ENCODE measurements at regions not wholly inside any gene's neighbourhood (a gene's known extent, or its start where the extent isn't known, plus 50 kb on each side); places are given as distances from the start of the nearest gene placed in this dataset.
"Not testable (repeated sequence)": the region's sequence is repeated elsewhere in the genome, so short reads cannot be mapped to it uniquely, and the experiment has no call there.

- H3K27me3 ChIP-seq (ENCODE audit: control insufficient read depth in 2 of 2, insufficient read depth in 2 of 2, low read length in 2 of 2); H3K27ac ChIP-seq (ENCODE audit: low read depth in 2 of 2, low read length in 2 of 2); H3K9ac ChIP-seq (ENCODE audit: low read depth in 1 of 2, low read length in 2 of 2); H3K36me3 ChIP-seq (ENCODE audit: control insufficient read depth in 2 of 2, insufficient read depth in 2 of 2, low read length in 2 of 2); H3K4me3 ChIP-seq (ENCODE audit: low read length in 2 of 2); H3K9me3 ChIP-seq (ENCODE audit: control insufficient read depth in 2 of 2, low read length in 2 of 2); H3K4me1 ChIP-seq (ENCODE audit: control insufficient read depth in 2 of 2, insufficient read depth in 2 of 2, low read length in 2 of 2): not testable (repeated sequence)
Observed at GRCh38 chr1:81504820-81505219, 295.9 kb upstream of the ADGRL2 start.

GRCh38 chr1:81502705-81503104, 298.0 kb upstream of the ADGRL2 start:
- H3K27me3 ChIP-seq (ENCODE audit: control insufficient read depth in 2 of 2, insufficient read depth in 2 of 2, low read length in 2 of 2); H3K4me1 ChIP-seq (ENCODE audit: control insufficient read depth in 2 of 2, insufficient read depth in 2 of 2, low read length in 2 of 2); H3K27ac ChIP-seq (ENCODE audit: low read depth in 2 of 2, low read length in 2 of 2); H3K4me3 ChIP-seq (ENCODE audit: low read length in 2 of 2); H3K9ac ChIP-seq (ENCODE audit: low read depth in 1 of 2, low read length in 2 of 2); H3K36me3 ChIP-seq (ENCODE audit: control insufficient read depth in 2 of 2, insufficient read depth in 2 of 2, low read length in 2 of 2); H3K9me3 ChIP-seq (ENCODE audit: control insufficient read depth in 2 of 2, low read length in 2 of 2): not testable (repeated sequence)

- not testable (repeated sequence) for H3K9ac ChIP-seq (ENCODE audit: low read depth in 1 of 2, low read length in 2 of 2); H3K36me3 ChIP-seq (ENCODE audit: control insufficient read depth in 2 of 2, insufficient read depth in 2 of 2, low read length in 2 of 2); H3K27ac ChIP-seq (ENCODE audit: low read depth in 2 of 2, low read length in 2 of 2); H3K4me3 ChIP-seq (ENCODE audit: low read length in 2 of 2); H3K9me3 ChIP-seq (ENCODE audit: control insufficient read depth in 2 of 2, low read length in 2 of 2); H3K27me3 ChIP-seq (ENCODE audit: control insufficient read depth in 2 of 2, insufficient read depth in 2 of 2, low read length in 2 of 2); H3K4me1 ChIP-seq (ENCODE audit: control insufficient read depth in 2 of 2, insufficient read depth in 2 of 2, low read length in 2 of 2)
Observed at GRCh38 chr1:81501485-81501884, 299.2 kb upstream of the ADGRL2 start.

GRCh38 chr1:81499487-81499886, 301.2 kb upstream of the ADGRL2 start:
- Histone ChIP-seq H3K4me1 (ENCODE audit: control insufficient read depth in 2 of 2, insufficient read depth in 2 of 2, low read length in 2 of 2) (no peaks in the 10 kb centered on the region), H3K9me3 (ENCODE audit: control insufficient read depth in 2 of 2, low read length in 2 of 2) (no peaks in the 10 kb centered on the region), H3K36me3 (ENCODE audit: control insufficient read depth in 2 of 2, insufficient read depth in 2 of 2, low read length in 2 of 2) (no peaks in the 10 kb centered on the region), H3K27me3 (ENCODE audit: control insufficient read depth in 2 of 2, insufficient read depth in 2 of 2, low read length in 2 of 2) (no peaks in the 10 kb centered on the region), H3K27ac (ENCODE audit: low read depth in 2 of 2, low read length in 2 of 2) (no peak overlapping the region), H3K9ac (ENCODE audit: low read depth in 1 of 2, low read length in 2 of 2) (no peak overlapping the region), H3K4me3 (ENCODE audit: low read length in 2 of 2) (no peak overlapping the region)

- Histone ChIP-seq H3K9ac (ENCODE audit: low read depth in 1 of 2, low read length in 2 of 2) (no peak overlapping the region), H3K27ac (ENCODE audit: low read depth in 2 of 2, low read length in 2 of 2) (no peak overlapping the region), H3K4me3 (ENCODE audit: low read length in 2 of 2) (no peak overlapping the region), H3K27me3 (ENCODE audit: control insufficient read depth in 2 of 2, insufficient read depth in 2 of 2, low read length in 2 of 2) (no peaks in the 10 kb centered on the region), H3K4me1 (ENCODE audit: control insufficient read depth in 2 of 2, insufficient read depth in 2 of 2, low read length in 2 of 2) (no peaks in the 10 kb centered on the region), H3K9me3 (ENCODE audit: control insufficient read depth in 2 of 2, low read length in 2 of 2) (no peaks in the 10 kb centered on the region), H3K36me3 (ENCODE audit: control insufficient read depth in 2 of 2, insufficient read depth in 2 of 2, low read length in 2 of 2) (no peaks in the 10 kb centered on the region)
Observed at GRCh38 chr1:81498471-81499462, 302.0 kb upstream of the ADGRL2 start.

- no peak overlapping the region for H3K27ac ChIP-seq (ENCODE audit: low read depth in 2 of 2, low read length in 2 of 2)
- no peaks in the 10 kb centered on the region for H3K27me3 ChIP-seq (ENCODE audit: control insufficient read depth in 2 of 2, insufficient read depth in 2 of 2, low read length in 2 of 2)
- H3K9ac ChIP-seq (ENCODE audit: low read depth in 1 of 2, low read length in 2 of 2) = no peak overlapping the region
- no peaks in the 10 kb centered on the region for H3K36me3 ChIP-seq (ENCODE audit: control insufficient read depth in 2 of 2, insufficient read depth in 2 of 2, low read length in 2 of 2)
- no peaks in the 10 kb centered on the region for H3K9me3 ChIP-seq (ENCODE audit: control insufficient read depth in 2 of 2, low read length in 2 of 2)
- no peaks in the 10 kb centered on the region for H3K4me1 ChIP-seq (ENCODE audit: control insufficient read depth in 2 of 2, insufficient read depth in 2 of 2, low read length in 2 of 2)
- no peak overlapping the region for H3K4me3 ChIP-seq (ENCODE audit: low read length in 2 of 2)
Observed at GRCh38 chr1:81496349-81496748, 304.4 kb upstream of the ADGRL2 start.

GRCh38 chr1:81493102-81493869, 307.4 kb upstream of the ADGRL2 start:
- no peak overlapping the region for H3K27ac ChIP-seq (ENCODE audit: low read depth in 2 of 2, low read length in 2 of 2)
- no peaks in the 10 kb centered on the region for H3K9me3 ChIP-seq (ENCODE audit: control insufficient read depth in 2 of 2, low read length in 2 of 2)
- no peak overlapping the region for H3K9ac ChIP-seq (ENCODE audit: low read depth in 1 of 2, low read length in 2 of 2)
- H3K4me1 ChIP-seq (ENCODE audit: control insufficient read depth in 2 of 2, insufficient read depth in 2 of 2, low read length in 2 of 2) = no peaks in the 10 kb centered on the region
- H3K4me3 ChIP-seq (ENCODE audit: low read length in 2 of 2) = no peak overlapping the region
- no peaks in the 10 kb centered on the region for H3K27me3 ChIP-seq (ENCODE audit: control insufficient read depth in 2 of 2, insufficient read depth in 2 of 2, low read length in 2 of 2)
- H3K36me3 ChIP-seq (ENCODE audit: control insufficient read depth in 2 of 2, insufficient read depth in 2 of 2, low read length in 2 of 2) = no peaks in the 10 kb centered on the region

GRCh38 chr1:81492628-81493027, 308.1 kb upstream of the ADGRL2 start:
- no peaks in the 10 kb centered on the region for H3K4me1 ChIP-seq (ENCODE audit: control insufficient read depth in 2 of 2, insufficient read depth in 2 of 2, low read length in 2 of 2)
- no peak overlapping the region for H3K4me3 ChIP-seq (ENCODE audit: low read length in 2 of 2)
- H3K27me3 ChIP-seq (ENCODE audit: control insufficient read depth in 2 of 2, insufficient read depth in 2 of 2, low read length in 2 of 2) = no peaks in the 10 kb centered on the region
- H3K9ac ChIP-seq (ENCODE audit: low read depth in 1 of 2, low read length in 2 of 2) = no peak overlapping the region
- H3K9me3 ChIP-seq (ENCODE audit: control insufficient read depth in 2 of 2, low read length in 2 of 2) = no peaks in the 10 kb centered on the region
- no peak overlapping the region for H3K27ac ChIP-seq (ENCODE audit: low read depth in 2 of 2, low read length in 2 of 2)
- no peaks in the 10 kb centered on the region for H3K36me3 ChIP-seq (ENCODE audit: control insufficient read depth in 2 of 2, insufficient read depth in 2 of 2, low read length in 2 of 2)

GRCh38 chr1:81490614-81491013, 310.1 kb upstream of the ADGRL2 start:
- Histone ChIP-seq H3K4me1 (ENCODE audit: control insufficient read depth in 2 of 2, insufficient read depth in 2 of 2, low read length in 2 of 2) (no peaks in the 10 kb centered on the region), H3K4me3 (ENCODE audit: low read length in 2 of 2) (no peak overlapping the region), H3K27ac (ENCODE audit: low read depth in 2 of 2, low read length in 2 of 2) (no peak overlapping the region), H3K9ac (ENCODE audit: low read depth in 1 of 2, low read length in 2 of 2) (no peak overlapping the region), H3K27me3 (ENCODE audit: control insufficient read depth in 2 of 2, insufficient read depth in 2 of 2, low read length in 2 of 2) (no peaks in the 10 kb centered on the region), H3K36me3 (ENCODE audit: control insufficient read depth in 2 of 2, insufficient read depth in 2 of 2, low read length in 2 of 2) (no peaks in the 10 kb centered on the region), H3K9me3 (ENCODE audit: control insufficient read depth in 2 of 2, low read length in 2 of 2) (no peaks in the 10 kb centered on the region)

GRCh38 chr1:81489372-81489934, 311.3 kb upstream of the ADGRL2 start:
- H3K9me3 ChIP-seq (ENCODE audit: control insufficient read depth in 2 of 2, low read length in 2 of 2) = no peaks in the 10 kb centered on the region
- H3K4me1 ChIP-seq (ENCODE audit: control insufficient read depth in 2 of 2, insufficient read depth in 2 of 2, low read length in 2 of 2) = no peaks in the 10 kb centered on the region
- H3K27ac ChIP-seq (ENCODE audit: low read depth in 2 of 2, low read length in 2 of 2) = no peak overlapping the region
- H3K9ac ChIP-seq (ENCODE audit: low read depth in 1 of 2, low read length in 2 of 2) = no peak overlapping the region
- no peaks in the 10 kb centered on the region for H3K27me3 ChIP-seq (ENCODE audit: control insufficient read depth in 2 of 2, insufficient read depth in 2 of 2, low read length in 2 of 2)
- H3K36me3 ChIP-seq (ENCODE audit: control insufficient read depth in 2 of 2, insufficient read depth in 2 of 2, low read length in 2 of 2) = no peaks in the 10 kb centered on the region
- no peak overlapping the region for H3K4me3 ChIP-seq (ENCODE audit: low read length in 2 of 2)
